MM.1S (cell line): ENCODE measurements at regions not wholly inside any gene's neighbourhood (a gene's known extent, or its start where the extent isn't known, plus 50 kb on each side); places are given as distances from the start of the nearest gene placed in this dataset.

Experiments used
- DNase-seq: peaks from one replicate; pipeline ENCODE4 v3.0.0-alpha.2; 2015
- H2AFZ ChIP-seq: fragments of 300-600 bp; sonication (generic); 2 replicates; pipeline ENCODE4 v1.6.0; 2016; ENCODE audit warnings: antibody characterized with exemption, low read length
- H3F3A ChIP-seq: fragments of 300-600 bp; sonication (generic); 2 replicates; pipeline ENCODE4 v1.6.1; 2016; ENCODE audit warnings: mild to moderate bottlenecking, antibody characterized with exemption, low read length, moderate library complexity, mixed read lengths; ENCODE audit not compliant: insufficient read depth
- H3K27ac ChIP-seq: fragments of 300-600 bp; sonication (generic); 2 replicates; pipeline ENCODE4 v1.5.1; 2016; ENCODE audit warnings: mild to moderate bottlenecking, low read length
- H3K27me3 ChIP-seq: fragments of 300-600 bp; sonication (generic); replicated peaks from 2 replicates; pipeline ENCODE4 v1.6.0; 2016; ENCODE audit warnings: low read length; ENCODE audit not compliant: insufficient read depth
- H3K36me3 ChIP-seq: fragments of 300-600 bp; sonication (generic); replicated peaks from 2 replicates; pipeline ENCODE4 v1.6.1; 2016; ENCODE audit warnings: mild to moderate bottlenecking, low read length, mixed read lengths; ENCODE audit not compliant: insufficient read depth
- H3K4me1 ChIP-seq: fragments of 300-600 bp; sonication (generic); 2 replicates; pipeline ENCODE4 v1.6.1; 2016; ENCODE audit warnings: low read length, mixed read lengths
- H3K4me2 ChIP-seq: fragments of 300-600 bp; sonication (generic); 2 replicates; pipeline ENCODE4 v1.6.0; 2016; ENCODE audit warnings: low read depth, low read length
- H3K4me3 ChIP-seq: fragments of 300-600 bp; sonication (generic); 2 replicates; pipeline ENCODE4 v1.5.1; 2016; ENCODE audit warnings: low read length, mixed read lengths
- H3K79me2 ChIP-seq: fragments of 300-600 bp; sonication (generic); 2 replicates; pipeline ENCODE4 v1.6.1; 2016; ENCODE audit warnings: mixed run types, low read length, mixed read lengths
- H3K9ac ChIP-seq: fragments of 300-600 bp; sonication (generic); 2 replicates; pipeline ENCODE4 v1.6.1; 2016; ENCODE audit warnings: low read length, mixed read lengths
- H3K9me2 ChIP-seq: fragments of 300-600 bp; sonication (generic); replicated peaks from 2 replicates; pipeline ENCODE4 v1.6.1; 2016; ENCODE audit warnings: mild to moderate bottlenecking, low read length, mixed read lengths; ENCODE audit not compliant: insufficient read depth
- H3K9me3 ChIP-seq: fragments of 300-600 bp; sonication (generic); replicated peaks from 2 replicates; pipeline ENCODE4 v1.6.1; 2016; ENCODE audit warnings: mild to moderate bottlenecking, low read length, mixed read lengths; ENCODE audit not compliant: insufficient read depth
- H4K20me1 ChIP-seq: fragments of 300-600 bp; sonication (generic); 2 replicates; pipeline ENCODE4 v1.6.1; 2016; ENCODE audit warnings: mild to moderate bottlenecking, low read length, moderate library complexity, mixed read lengths; ENCODE audit not compliant: insufficient read depth
- EZH2 ChIP-seq: fragments of 300-600 bp; sonication (generic); optimal IDR thresholded peaks from 2 replicates; pipeline ENCODE3; 2017; ENCODE audit warnings: low read depth, mild to moderate bottlenecking, antibody characterized with exemption, low read length, mixed read lengths
- EZH2phosphoT487 ChIP-seq: fragments of 300-600 bp; sonication (generic); IDR thresholded peaks from 2 replicates; pipeline ENCODE4 v1.6.1; 2018; ENCODE audit warnings: antibody characterized with exemption, low read length
- TF ChIP-seq, protein P1 (sequence below): fragments of 300-600 bp; sonication (generic); IDR thresholded peaks from 2 replicates; pipeline ENCODE4 v1.5.1; 2016; ENCODE audit warnings: antibody characterized with exemption, low read length, mixed read lengths

GRCh38 chr2:5983511-5984272, 291.5 kb downstream of the SOX11 start:
- Histone ChIP-seq H3F3A (no peaks in the 10 kb centered on the region), H3K79me2 (no peaks in the 10 kb centered on the region)

GRCh38 chr2:5984273-5984655, 292.1 kb downstream of the SOX11 start:
- no peaks in the 10 kb centered on the region for H3K9me2 ChIP-seq
- H3K79me2 ChIP-seq = no peaks in the 10 kb centered on the region
- DNase-seq = no peak
- no peaks in the 10 kb centered on the region for H3F3A ChIP-seq
- H3K36me3 ChIP-seq = no peaks in the 10 kb centered on the region
- no peak overlapping the region for H2AFZ ChIP-seq
- no peaks in the 10 kb centered on the region for H3K9me3 ChIP-seq
- H3K27me3 ChIP-seq = no peaks in the 10 kb centered on the region
- H3K4me3 ChIP-seq = no peak overlapping the region
- no peak overlapping the region for H3K4me2 ChIP-seq
- no peak for TF ChIP-seq EZH2
- TF ChIP-seq, protein P1, sequence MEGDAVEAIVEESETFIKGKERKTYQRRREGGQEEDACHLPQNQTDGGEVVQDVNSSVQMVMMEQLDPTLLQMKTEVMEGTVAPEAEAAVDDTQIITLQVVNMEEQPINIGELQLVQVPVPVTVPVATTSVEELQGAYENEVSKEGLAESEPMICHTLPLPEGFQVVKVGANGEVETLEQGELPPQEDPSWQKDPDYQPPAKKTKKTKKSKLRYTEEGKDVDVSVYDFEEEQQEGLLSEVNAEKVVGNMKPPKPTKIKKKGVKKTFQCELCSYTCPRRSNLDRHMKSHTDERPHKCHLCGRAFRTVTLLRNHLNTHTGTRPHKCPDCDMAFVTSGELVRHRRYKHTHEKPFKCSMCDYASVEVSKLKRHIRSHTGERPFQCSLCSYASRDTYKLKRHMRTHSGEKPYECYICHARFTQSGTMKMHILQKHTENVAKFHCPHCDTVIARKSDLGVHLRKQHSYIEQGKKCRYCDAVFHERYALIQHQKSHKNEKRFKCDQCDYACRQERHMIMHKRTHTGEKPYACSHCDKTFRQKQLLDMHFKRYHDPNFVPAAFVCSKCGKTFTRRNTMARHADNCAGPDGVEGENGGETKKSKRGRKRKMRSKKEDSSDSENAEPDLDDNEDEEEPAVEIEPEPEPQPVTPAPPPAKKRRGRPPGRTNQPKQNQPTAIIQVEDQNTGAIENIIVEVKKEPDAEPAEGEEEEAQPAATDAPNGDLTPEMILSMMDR = no peak
- TF ChIP-seq EZH2phosphoT487 = no peak
- H3K9ac ChIP-seq = no peak overlapping the region
- no peaks in the 10 kb centered on the region for H4K20me1 ChIP-seq
- H3K27ac ChIP-seq = no peak overlapping the region
- H3K4me1 ChIP-seq = no peaks in the 10 kb centered on the region

More at GRCh38 chr2:5983511-5984272, 291.5 kb downstream of the SOX11 start:
- Histone ChIP-seq H3K4me1 (no peaks in the 10 kb centered on the region), H3K9ac (no peak overlapping the region), H3K4me3 (no peak overlapping the region), H3K9me2 (no peaks in the 10 kb centered on the region), H3K27ac (no peak overlapping the region), H4K20me1 (no peaks in the 10 kb centered on the region), H2AFZ (no peak overlapping the region), H3K4me2 (no peak overlapping the region), H3K9me3 (no peaks in the 10 kb centered on the region), H3K36me3 (no peaks in the 10 kb centered on the region), H3K27me3 (no peaks in the 10 kb centered on the region)
- DNase-seq = no peak
- TF ChIP-seq EZH2phosphoT487 (no peak), EZH2 (no peak)
- TF ChIP-seq, protein P1 = no peak

GRCh38 chr2:5984946-5985345, 292.8 kb downstream of the SOX11 start:
- no peaks in the 10 kb centered on the region for H3K4me1 ChIP-seq
- H3K9ac ChIP-seq = no peak overlapping the region
- H3K9me3 ChIP-seq = no peaks in the 10 kb centered on the region
- H3K9me2 ChIP-seq = no peaks in the 10 kb centered on the region
- H3K36me3 ChIP-seq = no peaks in the 10 kb centered on the region
- TF ChIP-seq EZH2 (no peak), EZH2phosphoT487 (no peak)
- TF ChIP-seq, protein P1 = no peak
- DNase-seq = no peak
- no peak overlapping the region for H2AFZ ChIP-seq
- no peaks in the 10 kb centered on the region for H3K27me3 ChIP-seq
- H3K4me3 ChIP-seq = no peak overlapping the region
- no peak overlapping the region for H3K27ac ChIP-seq
- H4K20me1 ChIP-seq = no peaks in the 10 kb centered on the region
- no peak overlapping the region for H3K4me2 ChIP-seq
- H3K79me2 ChIP-seq = no peaks in the 10 kb centered on the region
- no peaks in the 10 kb centered on the region for H3F3A ChIP-seq
